ENCODE measurements at regions not wholly inside any gene's neighbourhood (a gene's known extent, or its start where the extent isn't known, plus 50 kb on each side); places are given as distances from the start of the nearest gene placed in this dataset.

- H3K79me2 ChIP-seq (ENCODE audit: insufficient read depth, low read length) = no peaks in the 10 kb centered on the region
- DNase-seq = no peak
- Mint-ChIP-seq H3K4me3 (no peak overlapping the region), H3K9me3 (peaks cover 0 to 6% (median 0%) of the 10 kb centered on the region in 7 donors), H3K27ac (no peak overlapping the region), H3K36me3 (no peaks in the 10 kb centered on the region), H3K27me3 (ENCODE audit: low read depth in 3 of 3) (no peaks in the 10 kb centered on the region), H3K4me1 (no peaks in the 10 kb centered on the region)
- no peaks in the 10 kb centered on the region for H3K36me3 ChIP-seq (replicated peaks in 1 of 2; ENCODE audit: control insufficient read depth in 1 of 2, insufficient read depth in 2 of 2, low read length in 2 of 2)
- no peaks in the 10 kb centered on the region for H3K4me1 ChIP-seq (ENCODE audit: control insufficient read depth in 1 of 2, insufficient read depth in 2 of 2, low read length in 2 of 2)
- no peak overlapping the region for H3K9ac ChIP-seq (ENCODE audit: insufficient read depth, low read length, poor library complexity, severe bottlenecking)
- no peaks in the 10 kb centered on the region for H3K9me3 ChIP-seq (replicated peaks in 1 of 2; ENCODE audit: control insufficient read depth in 1 of 2, insufficient read depth in 1 of 2, low read length in 2 of 2)
- H4K20me1 ChIP-seq (ENCODE audit: insufficient read depth, low read length) = no peaks in the 10 kb centered on the region
- H3K27ac ChIP-seq (ENCODE audit: low read depth in 1 of 2, low read length in 2 of 2) = no peak overlapping the region
- no peak for TF ChIP-seq CTCF (IDR thresholded peaks at IDR 0.05)
- intact Hi-C loops (cut with micrococcal nuclease) = no loop called here
- no peaks in the 10 kb centered on the region for H3K27me3 ChIP-seq (ENCODE audit: control insufficient read depth in 2 of 2, insufficient read depth in 2 of 2, low read length in 2 of 2)
- no peak overlapping the region for H2AFZ ChIP-seq (ENCODE audit: insufficient read depth, low read depth, low read length, poor library complexity, severe bottlenecking)
- no peak overlapping the region for H3K4me2 ChIP-seq (replicated peaks; ENCODE audit: extremely low read depth, low read length, poor library complexity, severe bottlenecking)
- WGBS (ENCODE audit: insufficient coverage) = 81% methylated on average over 5 of the region's 10 CpGs
- H3K4me3 ChIP-seq (replicated peaks in 1 of 3; ENCODE audit: low read depth in 2 of 3, low read length in 3 of 3) = no peak overlapping the region
Measured at GRCh38 chr1:218547957-218548730, 203.0 kb downstream of the TGFB2 start.

- no peaks in the 10 kb centered on the region for H3K36me3 Mint-ChIP-seq
- Histone ChIP-seq H3K9me3 (replicated peaks in 1 of 2; ENCODE audit: control insufficient read depth in 1 of 2, insufficient read depth in 1 of 2, low read length in 2 of 2) (no peaks in the 10 kb centered on the region), H3K79me2 (ENCODE audit: insufficient read depth, low read length) (no peaks in the 10 kb centered on the region), H4K20me1 (ENCODE audit: insufficient read depth, low read length) (no peaks in the 10 kb centered on the region), H3K4me3 (replicated peaks in 1 of 3; ENCODE audit: low read depth in 2 of 3, low read length in 3 of 3) (no peak overlapping the region), H3K27ac (ENCODE audit: low read depth in 1 of 2, low read length in 2 of 2) (no peak overlapping the region), H3K4me1 (ENCODE audit: control insufficient read depth in 1 of 2, insufficient read depth in 2 of 2, low read length in 2 of 2) (no peaks in the 10 kb centered on the region), H3K9ac (ENCODE audit: insufficient read depth, low read length, poor library complexity, severe bottlenecking) (no peak overlapping the region), H3K36me3 (replicated peaks in 1 of 2; ENCODE audit: control insufficient read depth in 1 of 2, insufficient read depth in 2 of 2, low read length in 2 of 2) (no peaks in the 10 kb centered on the region), H2AFZ (ENCODE audit: insufficient read depth, low read depth, low read length, poor library complexity, severe bottlenecking) (no peak overlapping the region), H3K4me2 (replicated peaks; ENCODE audit: extremely low read depth, low read length, poor library complexity, severe bottlenecking) (no peak overlapping the region), H3K27me3 (ENCODE audit: control insufficient read depth in 2 of 2, insufficient read depth in 2 of 2, low read length in 2 of 2) (no peaks in the 10 kb centered on the region)
- no peak for DNase-seq
- H3K9me3 Mint-ChIP-seq = peaks cover 0 to 6% (median 0%) of the 10 kb centered on the region in 7 donors
- intact Hi-C loops (cut with micrococcal nuclease) = no loop called here
- H3K4me1 Mint-ChIP-seq = no peaks in the 10 kb centered on the region
- WGBS (ENCODE audit: insufficient coverage) = no CpG with 5 or more reads among the region's 4 CpGs
- H3K4me3 Mint-ChIP-seq = no peak overlapping the region
- no peak for TF ChIP-seq CTCF (IDR thresholded peaks at IDR 0.05)
- H3K27me3 Mint-ChIP-seq (ENCODE audit: low read depth in 3 of 3) = no peaks in the 10 kb centered on the region
- H3K27ac Mint-ChIP-seq = no peak overlapping the region
Measured at GRCh38 chr1:218548764-218549163, 203.6 kb downstream of the TGFB2 start.
